Stimulated activated naive CD8-positive, alpha-beta T cell treated with anti-CD3 and anti-CD28 coated beads, Interleukin-15, Interleukin-2, amounts not matched to agents 100 ng/mL and 50 ng/mL, for 24 hours (primary cell): ENCODE measurements at regions not wholly inside any gene's neighbourhood (a gene's known extent, or its start where the extent isn't known, plus 50 kb on each side); places are given as distances from the start of the nearest gene placed in this dataset.

Source experiments
- H3K27ac Mint-ChIP-seq: one replicate; pipeline ENCODE4 v1.8.0; 2021; ENCODE audit warnings: mild to moderate bottlenecking, mixed read lengths
- H3K27me3 Mint-ChIP-seq: one replicate; pipeline ENCODE4 v1.8.0; 2021; ENCODE audit warnings: mixed read lengths
- H3K36me3 Mint-ChIP-seq: one replicate; pipeline ENCODE4 v1.8.0; 2021; ENCODE audit warnings: low read depth, mixed read lengths
- H3K4me1 Mint-ChIP-seq: one replicate; pipeline ENCODE4 v1.8.0; 2021; ENCODE audit warnings: low read depth, mixed read lengths
- H3K4me3 Mint-ChIP-seq: one replicate; pipeline ENCODE4 v1.8.0; 2021; ENCODE audit warnings: mild to moderate bottlenecking, mixed read lengths
- H3K9me3 Mint-ChIP-seq: one replicate; pipeline ENCODE4 v1.8.0; 2021; ENCODE audit warnings: mixed read lengths

- H3K4me3 Mint-ChIP-seq, result no peak overlapping the region
- no peaks in the 10 kb centered on the region for H3K4me1 Mint-ChIP-seq
- H3K36me3 Mint-ChIP-seq, result no peaks in the 10 kb centered on the region
- no peaks in the 10 kb centered on the region for H3K9me3 Mint-ChIP-seq
- peaks cover 24% of the 10 kb centered on the region for H3K27me3 Mint-ChIP-seq
- H3K27ac Mint-ChIP-seq, result no peak overlapping the region
Measured at GRCh38 chr2:224146356-224147160, 107.5 kb upstream of the SERPINE2 start.

DNA sequence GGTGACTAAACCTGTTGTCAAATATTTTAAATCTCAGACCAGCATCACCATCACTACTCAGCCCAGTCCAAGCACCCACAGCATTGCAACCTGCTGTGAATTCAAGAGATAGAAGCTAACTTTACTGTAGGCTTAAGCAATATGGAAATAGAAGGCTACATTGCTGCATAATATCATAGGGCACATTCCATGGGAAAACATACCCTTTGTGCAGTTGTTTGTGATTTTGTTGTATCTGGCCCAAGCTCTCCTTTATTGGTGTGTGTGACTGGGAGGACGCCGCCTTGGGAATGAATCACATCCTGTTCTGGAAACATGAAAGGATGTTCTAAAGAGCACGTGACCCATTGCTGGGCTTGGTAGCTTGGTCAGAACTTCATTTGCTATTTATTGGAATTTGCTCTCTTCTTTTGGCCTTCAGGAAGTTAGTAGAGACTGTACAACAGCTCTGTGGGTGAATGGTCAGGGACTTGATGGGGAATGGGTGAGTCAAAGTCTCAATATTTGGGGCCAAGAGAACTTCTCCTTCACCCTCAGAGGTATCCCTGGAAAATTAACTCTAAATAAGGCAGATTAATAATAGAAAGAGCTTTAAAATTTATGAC is 106.8 kb upstream of the SERPINE2 start:
- Mint-ChIP-seq H3K36me3 (no peaks in the 10 kb centered on the region), H3K27ac (no peak overlapping the region), H3K4me3 (no peak overlapping the region), H3K27me3 (peaks cover 31% of the 10 kb centered on the region), H3K9me3 (no peaks in the 10 kb centered on the region), H3K4me1 (no peaks in the 10 kb centered on the region)

GRCh38 chr2:224143526-224143925 is 104.4 kb upstream of the SERPINE2 start:
- H3K4me3 Mint-ChIP-seq, result no peak overlapping the region
- H3K4me1 Mint-ChIP-seq, result no peaks in the 10 kb centered on the region
- no peaks in the 10 kb centered on the region for H3K9me3 Mint-ChIP-seq
- no peaks in the 10 kb centered on the region for H3K36me3 Mint-ChIP-seq
- peaks cover 29% of the 10 kb centered on the region for H3K27me3 Mint-ChIP-seq
- H3K27ac Mint-ChIP-seq, result no peak overlapping the region

- Mint-ChIP-seq H3K27me3 (peaks cover 29% of the 10 kb centered on the region), H3K4me3 (no peak overlapping the region), H3K4me1 (no peaks in the 10 kb centered on the region), H3K9me3 (no peaks in the 10 kb centered on the region), H3K27ac (no peak overlapping the region), H3K36me3 (no peaks in the 10 kb centered on the region)
Measured at GRCh38 chr2:224142397-224143312, 103.6 kb upstream of the SERPINE2 start.

DNA sequence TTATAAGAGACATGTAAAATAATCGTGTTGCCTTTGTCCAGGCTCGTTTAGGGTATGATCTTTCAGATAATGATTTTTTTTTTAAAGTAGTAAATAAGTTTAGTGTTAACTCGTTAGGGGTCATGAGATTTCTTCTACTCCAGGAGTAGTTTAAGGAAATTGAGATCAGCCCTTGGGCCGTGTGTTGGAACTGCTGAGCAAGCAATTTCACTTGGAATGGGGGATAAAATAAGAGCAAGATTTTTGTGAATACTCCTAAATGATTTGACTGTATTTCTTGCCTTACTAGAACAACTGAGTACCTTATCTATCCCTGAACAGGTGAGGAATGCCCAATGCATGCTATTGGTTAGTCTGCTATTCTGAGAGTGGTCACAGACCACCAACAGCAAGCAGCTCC is 102.2 kb upstream of the SERPINE2 start:
- H3K4me1 Mint-ChIP-seq, result no peaks in the 10 kb centered on the region
- H3K4me3 Mint-ChIP-seq, result no peak overlapping the region
- no peaks in the 10 kb centered on the region for H3K36me3 Mint-ChIP-seq
- H3K27me3 Mint-ChIP-seq, result peaks cover 30% of the 10 kb centered on the region
- H3K9me3 Mint-ChIP-seq, result no peaks in the 10 kb centered on the region
- H3K27ac Mint-ChIP-seq, result no peak overlapping the region

GRCh38 chr2:224137208-224137607 is 98.1 kb upstream of the SERPINE2 start:
- no peak overlapping the region for H3K27ac Mint-ChIP-seq
- peaks cover 42% of the 10 kb centered on the region for H3K27me3 Mint-ChIP-seq
- H3K9me3 Mint-ChIP-seq, result no peaks in the 10 kb centered on the region
- no peaks in the 10 kb centered on the region for H3K36me3 Mint-ChIP-seq
- no peaks in the 10 kb centered on the region for H3K4me1 Mint-ChIP-seq
- H3K4me3 Mint-ChIP-seq, result no peak overlapping the region

DNA sequence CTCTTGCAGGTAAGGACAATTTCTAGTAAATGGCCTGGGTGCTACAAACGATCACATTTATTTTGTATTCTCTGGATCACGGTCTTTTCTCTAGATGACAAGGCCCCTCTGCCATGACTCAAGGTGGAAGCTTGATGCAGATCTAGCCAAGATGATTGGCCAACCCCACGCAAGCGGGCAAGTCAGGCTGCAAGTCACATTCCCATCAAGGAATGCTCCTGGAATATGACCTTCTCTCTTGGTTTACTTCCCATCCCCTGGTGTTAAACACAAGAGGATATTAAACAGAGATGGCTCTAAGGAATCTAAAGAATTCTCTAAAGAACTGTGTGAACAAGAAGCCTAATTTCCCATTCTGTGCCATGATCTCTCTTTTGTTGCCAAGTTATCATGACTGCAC is 97.3 kb upstream of the SERPINE2 start:
- Mint-ChIP-seq H3K36me3 (no peaks in the 10 kb centered on the region), H3K27ac (no peak overlapping the region), H3K9me3 (no peaks in the 10 kb centered on the region), H3K4me1 (no peaks in the 10 kb centered on the region), H3K4me3 (no peak overlapping the region), H3K27me3 (peaks cover 40% of the 10 kb centered on the region)

GRCh38 chr2:224135881-224136280 is 96.8 kb upstream of the SERPINE2 start:
- no peak overlapping the region for H3K4me3 Mint-ChIP-seq
- peaks cover 38% of the 10 kb centered on the region for H3K27me3 Mint-ChIP-seq
- no peaks in the 10 kb centered on the region for H3K36me3 Mint-ChIP-seq

GRCh38 chr2:224134003-224134734 is 95.1 kb upstream of the SERPINE2 start:
- Mint-ChIP-seq H3K4me1 (no peaks in the 10 kb centered on the region), H3K27me3 (peaks cover 42% of the 10 kb centered on the region), H3K27ac (no peak overlapping the region), H3K9me3 (no peaks in the 10 kb centered on the region), H3K4me3 (no peak overlapping the region), H3K36me3 (no peaks in the 10 kb centered on the region)

More at GRCh38 chr2:224135881-224136280, 96.8 kb upstream of the SERPINE2 start:
- H3K9me3 Mint-ChIP-seq, result no peaks in the 10 kb centered on the region
- H3K4me1 Mint-ChIP-seq, result no peaks in the 10 kb centered on the region
- no peak overlapping the region for H3K27ac Mint-ChIP-seq

DNA sequence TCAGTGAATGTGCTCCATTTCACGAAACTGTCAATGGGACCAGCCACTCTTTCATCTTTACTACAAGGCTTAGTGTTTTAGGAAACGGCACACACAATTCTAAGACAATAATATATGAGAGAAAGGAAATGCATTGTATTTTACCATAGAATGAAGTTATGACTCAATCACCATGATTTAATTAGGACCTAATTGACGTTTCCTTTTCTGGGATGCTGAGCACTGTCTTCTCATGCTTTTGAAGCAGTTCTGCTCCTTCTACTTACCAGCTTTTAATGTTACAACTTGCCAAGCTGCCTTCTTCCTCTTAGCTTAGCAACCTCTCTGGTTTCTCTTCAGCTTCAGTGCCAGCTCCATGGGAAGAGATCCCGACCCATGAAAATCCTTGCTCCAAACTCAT is 94.3 kb upstream of the SERPINE2 start:
- no peak overlapping the region for H3K4me3 Mint-ChIP-seq
- H3K9me3 Mint-ChIP-seq, result no peaks in the 10 kb centered on the region
- peaks cover 42% of the 10 kb centered on the region for H3K27me3 Mint-ChIP-seq
- no peaks in the 10 kb centered on the region for H3K36me3 Mint-ChIP-seq
- H3K4me1 Mint-ChIP-seq, result no peaks in the 10 kb centered on the region
- no peak overlapping the region for H3K27ac Mint-ChIP-seq

DNA sequence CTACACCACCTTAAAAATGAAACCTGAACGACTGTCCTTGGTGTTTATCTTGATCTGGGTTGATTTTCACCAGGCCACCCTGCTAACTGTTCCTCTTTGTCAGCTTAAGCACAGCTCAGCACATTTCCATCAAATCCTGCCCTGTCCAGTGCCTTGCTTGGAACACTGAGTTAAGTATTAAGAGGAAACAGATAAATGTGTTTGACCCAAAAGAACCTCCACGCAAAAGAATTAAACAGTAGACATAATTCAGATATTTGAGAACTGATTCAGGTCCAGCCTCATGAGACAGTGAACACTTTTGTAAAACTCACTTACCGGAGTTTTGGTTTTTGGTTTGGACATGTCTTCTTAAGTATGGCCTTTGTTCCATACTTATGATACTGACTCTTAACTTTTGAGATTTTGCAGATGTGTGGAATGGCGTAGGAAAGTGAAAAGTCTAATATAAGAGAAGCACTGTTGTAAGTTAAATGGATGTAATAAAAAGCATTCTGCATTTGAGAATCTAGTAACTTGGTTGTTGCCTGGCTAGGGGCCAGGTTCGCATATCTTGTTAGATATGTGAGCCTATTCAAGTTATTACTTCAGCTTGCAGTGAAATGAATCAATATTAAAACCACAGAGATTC is 88.9 kb upstream of the SERPINE2 start:
- H3K9me3 Mint-ChIP-seq, result no peaks in the 10 kb centered on the region
- no peaks in the 10 kb centered on the region for H3K4me1 Mint-ChIP-seq
- no peak overlapping the region for H3K27ac Mint-ChIP-seq
- H3K4me3 Mint-ChIP-seq, result no peak overlapping the region
- peaks cover 24% of the 10 kb centered on the region for H3K27me3 Mint-ChIP-seq
- no peaks in the 10 kb centered on the region for H3K36me3 Mint-ChIP-seq

DNA sequence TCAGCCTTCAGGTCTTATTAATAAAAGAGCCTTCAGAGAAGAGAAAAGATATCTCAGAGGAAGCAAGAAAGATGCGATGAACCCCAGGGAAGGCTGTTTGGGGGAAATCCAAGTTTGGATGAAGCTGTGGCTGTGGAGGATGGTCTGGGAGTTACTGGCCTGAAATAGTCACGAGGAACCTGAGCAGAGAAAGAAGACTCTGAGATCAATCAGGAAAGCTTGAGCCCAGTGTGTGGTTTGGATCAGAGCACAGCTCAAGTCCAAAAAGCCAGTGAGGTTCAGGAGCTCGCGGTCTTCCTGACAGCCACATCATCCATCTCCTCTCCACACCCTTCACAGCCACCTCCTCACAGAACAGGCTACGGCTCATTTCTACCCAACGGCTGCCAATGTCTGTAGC is 87.4 kb upstream of the SERPINE2 start:
- H3K9me3 Mint-ChIP-seq, result peaks cover 2% of the 10 kb centered on the region
- no peak overlapping the region for H3K4me3 Mint-ChIP-seq
- peaks cover 15% of the 10 kb centered on the region for H3K27me3 Mint-ChIP-seq
- no peaks in the 10 kb centered on the region for H3K36me3 Mint-ChIP-seq
- H3K27ac Mint-ChIP-seq, result no peak overlapping the region
- no peaks in the 10 kb centered on the region for H3K4me1 Mint-ChIP-seq

DNA sequence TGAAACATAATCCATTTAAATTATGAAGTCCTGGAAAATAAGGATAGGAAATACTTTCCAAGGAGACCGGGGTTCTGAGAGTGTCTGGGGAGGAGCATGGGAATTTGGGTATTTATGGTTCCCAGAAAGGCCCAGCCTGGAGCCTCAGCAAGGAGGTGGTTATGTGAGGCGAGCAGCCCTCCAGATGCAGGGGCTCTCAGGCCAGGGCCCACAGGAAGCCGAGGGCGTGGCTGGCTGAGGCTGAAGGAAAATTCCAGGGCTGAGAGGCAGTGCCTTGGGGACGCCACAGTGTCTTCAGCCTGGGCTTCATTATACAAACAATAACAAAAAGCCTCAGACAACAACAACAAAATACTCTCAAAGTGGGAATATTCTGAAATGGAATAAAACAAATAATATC is 86.9 kb upstream of the SERPINE2 start:
- Mint-ChIP-seq H3K27ac (no peak overlapping the region), H3K4me1 (no peaks in the 10 kb centered on the region), H3K4me3 (no peak overlapping the region), H3K9me3 (peaks cover 5% of the 10 kb centered on the region), H3K27me3 (peaks cover 12% of the 10 kb centered on the region), H3K36me3 (no peaks in the 10 kb centered on the region)

DNA sequence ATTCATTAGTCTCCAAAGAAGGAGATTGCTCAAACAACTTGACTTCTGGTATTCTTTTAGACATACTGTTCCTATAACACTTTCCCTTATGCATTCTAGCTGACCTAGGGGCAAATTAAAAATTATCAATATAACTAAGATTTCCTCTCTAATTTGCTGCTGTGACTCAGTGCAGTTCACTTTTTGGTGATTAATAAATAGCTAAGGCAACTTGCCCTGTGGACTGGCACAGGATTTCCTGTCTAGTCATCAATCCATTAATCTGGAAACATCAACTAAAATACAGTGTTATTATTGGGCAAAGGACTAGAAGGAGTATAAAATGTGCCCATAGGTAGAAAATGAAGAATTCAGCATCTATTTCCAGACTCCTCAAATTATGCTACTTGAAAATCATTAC is 83.5 kb upstream of the SERPINE2 start:
- H3K4me1 Mint-ChIP-seq, result no peaks in the 10 kb centered on the region
- H3K9me3 Mint-ChIP-seq, result peaks cover 18% of the 10 kb centered on the region
- H3K36me3 Mint-ChIP-seq, result no peaks in the 10 kb centered on the region
- peaks cover 5% of the 10 kb centered on the region for H3K27me3 Mint-ChIP-seq
- H3K27ac Mint-ChIP-seq, result no peak overlapping the region
- no peak overlapping the region for H3K4me3 Mint-ChIP-seq
